HepG2 (cell line): ENCODE measurements at regions not wholly inside any gene's neighbourhood (a gene's known extent, or its start where the extent isn't known, plus 50 kb on each side); places are given as distances from the start of the nearest gene placed in this dataset.

Experiments used
- ELF3 ChIP-seq: IDR thresholded peaks from 2 replicates; pipeline ENCODE4 v1.6.1; 2016; ENCODE audit warnings: missing genetic modification reagents, missing compliant biosample characterization
- HMG20A ChIP-seq: IDR thresholded peaks from 2 replicates; pipeline ENCODE4 v1.6.1; 2016; ENCODE audit warnings: borderline replicate concordance
- KMT2B ChIP-seq: IDR thresholded peaks from 2 replicates; pipeline ENCODE4 v1.6.1; 2016; ENCODE audit warnings: missing genetic modification reagents, missing compliant biosample characterization
- PHF20 ChIP-seq: sonication (generic); formaldehyde crosslinking; IDR thresholded peaks from 2 replicates; pipeline ENCODE4 v1.5.0; 2020; ENCODE audit warnings: mild to moderate bottlenecking, missing genetic modification reagents
- PITX1 ChIP-seq: sonication (generic); formaldehyde crosslinking; IDR thresholded peaks from 2 replicates; pipeline ENCODE4 v1.5.1; 2020; ENCODE audit warnings: mild to moderate bottlenecking, missing genetic modification reagents
- ZNF124 ChIP-seq: sonication (generic); formaldehyde crosslinking; IDR thresholded peaks from 2 replicates; pipeline ENCODE4 v1.4.0; 2020; ENCODE audit warnings: missing genetic modification reagents
- ZNF501 ChIP-seq: sonication (generic); formaldehyde crosslinking; IDR thresholded peaks from 2 replicates; pipeline ENCODE4 v1.5.1; 2020; ENCODE audit warnings: mild to moderate bottlenecking, moderate library complexity, missing genetic modification reagents
- ZNF530 ChIP-seq: sonication (generic); formaldehyde crosslinking; IDR thresholded peaks from 2 replicates; pipeline ENCODE4 v1.5.0; 2020; ENCODE audit warnings: low read depth, mild to moderate bottlenecking, missing genetic modification reagents
- ZNF567 ChIP-seq: sonication (generic); formaldehyde crosslinking; IDR thresholded peaks from 2 replicates; pipeline ENCODE4 v1.8.1; 2023; ENCODE audit warnings: mild to moderate bottlenecking, missing genetic modification reagents, borderline replicate concordance
- TF ChIP-seq, protein P1 (sequence below): sonication (generic); formaldehyde crosslinking; IDR thresholded peaks from 2 replicates; pipeline ENCODE4 v1.9.0; 2021; ENCODE audit warnings: mild to moderate bottlenecking, missing genetic modification reagents
- TF ChIP-seq, protein P2 (sequence below): sonication (generic); formaldehyde crosslinking; IDR thresholded peaks from 2 replicates; pipeline ENCODE4 v1.4.0; 2020; ENCODE audit warnings: missing genetic modification reagents
- TF ChIP-seq, protein P3 (sequence below): sonication (generic); formaldehyde crosslinking; IDR thresholded peaks from 2 replicates; pipeline ENCODE4 v1.4.0; 2020; ENCODE audit warnings: missing genetic modification reagents, borderline replicate concordance
- TF ChIP-seq, protein P4 (sequence below): sonication (generic); formaldehyde crosslinking; IDR thresholded peaks from 2 replicates; pipeline ENCODE4 v1.4.0; 2020; ENCODE audit warnings: missing genetic modification reagents
- TF ChIP-seq, protein P5 (sequence below): sonication (generic); formaldehyde crosslinking; IDR thresholded peaks from 2 replicates; pipeline ENCODE4 v1.4.0; 2020; ENCODE audit warnings: missing genetic modification reagents

DNA sequence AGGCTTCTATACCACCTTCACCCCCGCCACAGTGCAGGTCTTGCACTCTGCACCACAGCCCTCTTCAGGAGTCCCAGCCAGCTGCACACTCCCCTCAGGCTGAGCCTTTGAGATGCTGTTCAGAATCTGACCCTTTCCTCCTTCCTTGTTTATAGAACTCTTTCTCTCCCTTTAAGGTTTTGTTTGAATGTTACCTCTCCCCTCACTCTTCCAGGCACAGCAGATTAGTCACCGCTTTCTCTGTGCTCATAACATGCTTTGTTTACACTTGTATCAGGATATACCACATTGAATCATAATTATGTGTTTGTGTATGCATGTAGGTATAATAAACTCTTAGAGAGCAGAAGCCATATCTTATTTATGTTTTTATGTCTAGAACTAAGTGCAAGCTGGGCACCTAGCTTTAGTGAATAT, 168.4 kb upstream of the BCL6 start (continued):
- TF ChIP-seq, protein P1, sequence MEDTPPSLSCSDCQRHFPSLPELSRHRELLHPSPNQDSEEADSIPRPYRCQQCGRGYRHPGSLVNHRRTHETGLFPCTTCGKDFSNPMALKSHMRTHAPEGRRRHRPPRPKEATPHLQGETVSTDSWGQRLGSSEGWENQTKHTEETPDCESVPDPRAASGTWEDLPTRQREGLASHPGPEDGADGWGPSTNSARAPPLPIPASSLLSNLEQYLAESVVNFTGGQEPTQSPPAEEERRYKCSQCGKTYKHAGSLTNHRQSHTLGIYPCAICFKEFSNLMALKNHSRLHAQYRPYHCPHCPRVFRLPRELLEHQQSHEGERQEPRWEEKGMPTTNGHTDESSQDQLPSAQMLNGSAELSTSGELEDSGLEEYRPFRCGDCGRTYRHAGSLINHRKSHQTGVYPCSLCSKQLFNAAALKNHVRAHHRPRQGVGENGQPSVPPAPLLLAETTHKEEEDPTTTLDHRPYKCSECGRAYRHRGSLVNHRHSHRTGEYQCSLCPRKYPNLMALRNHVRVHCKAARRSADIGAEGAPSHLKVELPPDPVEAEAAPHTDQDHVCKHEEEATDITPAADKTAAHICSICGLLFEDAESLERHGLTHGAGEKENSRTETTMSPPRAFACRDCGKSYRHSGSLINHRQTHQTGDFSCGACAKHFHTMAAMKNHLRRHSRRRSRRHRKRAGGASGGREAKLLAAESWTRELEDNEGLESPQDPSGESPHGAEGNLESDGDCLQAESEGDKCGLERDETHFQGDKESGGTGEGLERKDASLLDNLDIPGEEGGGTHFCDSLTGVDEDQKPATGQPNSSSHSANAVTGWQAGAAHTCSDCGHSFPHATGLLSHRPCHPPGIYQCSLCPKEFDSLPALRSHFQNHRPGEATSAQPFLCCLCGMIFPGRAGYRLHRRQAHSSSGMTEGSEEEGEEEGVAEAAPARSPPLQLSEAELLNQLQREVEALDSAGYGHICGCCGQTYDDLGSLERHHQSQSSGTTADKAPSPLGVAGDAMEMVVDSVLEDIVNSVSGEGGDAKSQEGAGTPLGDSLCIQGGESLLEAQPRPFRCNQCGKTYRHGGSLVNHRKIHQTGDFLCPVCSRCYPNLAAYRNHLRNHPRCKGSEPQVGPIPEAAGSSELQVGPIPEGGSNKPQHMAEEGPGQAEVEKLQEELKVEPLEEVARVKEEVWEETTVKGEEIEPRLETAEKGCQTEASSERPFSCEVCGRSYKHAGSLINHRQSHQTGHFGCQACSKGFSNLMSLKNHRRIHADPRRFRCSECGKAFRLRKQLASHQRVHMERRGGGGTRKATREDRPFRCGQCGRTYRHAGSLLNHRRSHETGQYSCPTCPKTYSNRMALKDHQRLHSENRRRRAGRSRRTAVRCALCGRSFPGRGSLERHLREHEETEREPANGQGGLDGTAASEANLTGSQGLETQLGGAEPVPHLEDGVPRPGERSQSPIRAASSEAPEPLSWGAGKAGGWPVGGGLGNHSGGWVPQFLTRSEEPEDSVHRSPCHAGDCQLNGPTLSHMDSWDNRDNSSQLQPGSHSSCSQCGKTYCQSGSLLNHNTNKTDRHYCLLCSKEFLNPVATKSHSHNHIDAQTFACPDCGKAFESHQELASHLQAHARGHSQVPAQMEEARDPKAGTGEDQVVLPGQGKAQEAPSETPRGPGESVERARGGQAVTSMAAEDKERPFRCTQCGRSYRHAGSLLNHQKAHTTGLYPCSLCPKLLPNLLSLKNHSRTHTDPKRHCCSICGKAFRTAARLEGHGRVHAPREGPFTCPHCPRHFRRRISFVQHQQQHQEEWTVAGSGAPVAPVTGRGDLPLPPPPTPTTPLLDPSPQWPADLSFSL: no peak
- TF ChIP-seq, protein P2, sequence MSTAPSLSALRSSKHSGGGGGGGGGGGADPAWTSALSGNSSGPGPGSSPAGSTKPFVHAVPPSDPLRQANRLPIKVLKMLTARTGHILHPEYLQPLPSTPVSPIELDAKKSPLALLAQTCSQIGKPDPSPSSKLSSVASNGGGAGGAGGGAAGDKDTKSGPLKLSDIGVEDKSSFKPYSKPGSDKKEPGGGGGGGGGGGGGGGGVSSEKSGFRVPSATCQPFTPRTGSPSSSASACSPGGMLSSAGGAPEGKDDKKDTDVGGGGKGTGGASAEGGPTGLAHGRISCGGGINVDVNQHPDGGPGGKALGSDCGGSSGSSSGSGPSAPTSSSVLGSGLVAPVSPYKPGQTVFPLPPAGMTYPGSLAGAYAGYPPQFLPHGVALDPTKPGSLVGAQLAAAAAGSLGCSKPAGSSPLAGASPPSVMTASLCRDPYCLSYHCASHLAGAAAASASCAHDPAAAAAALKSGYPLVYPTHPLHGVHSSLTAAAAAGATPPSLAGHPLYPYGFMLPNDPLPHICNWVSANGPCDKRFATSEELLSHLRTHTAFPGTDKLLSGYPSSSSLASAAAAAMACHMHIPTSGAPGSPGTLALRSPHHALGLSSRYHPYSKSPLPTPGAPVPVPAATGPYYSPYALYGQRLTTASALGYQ (CRISPR knock-in tag): no peak
- TF ChIP-seq, protein P3, sequence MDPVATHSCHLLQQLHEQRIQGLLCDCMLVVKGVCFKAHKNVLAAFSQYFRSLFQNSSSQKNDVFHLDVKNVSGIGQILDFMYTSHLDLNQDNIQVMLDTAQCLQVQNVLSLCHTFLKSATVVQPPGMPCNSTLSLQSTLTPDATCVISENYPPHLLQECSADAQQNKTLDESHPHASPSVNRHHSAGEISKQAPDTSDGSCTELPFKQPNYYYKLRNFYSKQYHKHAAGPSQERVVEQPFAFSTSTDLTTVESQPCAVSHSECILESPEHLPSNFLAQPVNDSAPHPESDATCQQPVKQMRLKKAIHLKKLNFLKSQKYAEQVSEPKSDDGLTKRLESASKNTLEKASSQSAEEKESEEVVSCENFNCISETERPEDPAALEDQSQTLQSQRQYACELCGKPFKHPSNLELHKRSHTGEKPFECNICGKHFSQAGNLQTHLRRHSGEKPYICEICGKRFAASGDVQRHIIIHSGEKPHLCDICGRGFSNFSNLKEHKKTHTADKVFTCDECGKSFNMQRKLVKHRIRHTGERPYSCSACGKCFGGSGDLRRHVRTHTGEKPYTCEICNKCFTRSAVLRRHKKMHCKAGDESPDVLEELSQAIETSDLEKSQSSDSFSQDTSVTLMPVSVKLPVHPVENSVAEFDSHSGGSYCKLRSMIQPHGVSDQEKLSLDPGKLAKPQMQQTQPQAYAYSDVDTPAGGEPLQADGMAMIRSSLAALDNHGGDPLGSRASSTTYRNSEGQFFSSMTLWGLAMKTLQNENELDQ: no peak
- TF ChIP-seq ELF3 (CRISPR knock-in tag) (peak; percentile 46; the same call in 1 of the 2 replicates), ZNF567 (CRISPR knock-in tag) (no peak), ZNF530 (no peak), PITX1 (CRISPR knock-in tag) (no peak), ZNF124 (CRISPR knock-in tag) (no peak), KMT2B (CRISPR knock-in tag) (no peak), PHF20 (CRISPR knock-in tag) (no peak), ZNF501 (CRISPR knock-in tag) (no peak), HMG20A (peak; percentile 61; the same call in 1 of the 2 replicates)
- TF ChIP-seq, protein P4, sequence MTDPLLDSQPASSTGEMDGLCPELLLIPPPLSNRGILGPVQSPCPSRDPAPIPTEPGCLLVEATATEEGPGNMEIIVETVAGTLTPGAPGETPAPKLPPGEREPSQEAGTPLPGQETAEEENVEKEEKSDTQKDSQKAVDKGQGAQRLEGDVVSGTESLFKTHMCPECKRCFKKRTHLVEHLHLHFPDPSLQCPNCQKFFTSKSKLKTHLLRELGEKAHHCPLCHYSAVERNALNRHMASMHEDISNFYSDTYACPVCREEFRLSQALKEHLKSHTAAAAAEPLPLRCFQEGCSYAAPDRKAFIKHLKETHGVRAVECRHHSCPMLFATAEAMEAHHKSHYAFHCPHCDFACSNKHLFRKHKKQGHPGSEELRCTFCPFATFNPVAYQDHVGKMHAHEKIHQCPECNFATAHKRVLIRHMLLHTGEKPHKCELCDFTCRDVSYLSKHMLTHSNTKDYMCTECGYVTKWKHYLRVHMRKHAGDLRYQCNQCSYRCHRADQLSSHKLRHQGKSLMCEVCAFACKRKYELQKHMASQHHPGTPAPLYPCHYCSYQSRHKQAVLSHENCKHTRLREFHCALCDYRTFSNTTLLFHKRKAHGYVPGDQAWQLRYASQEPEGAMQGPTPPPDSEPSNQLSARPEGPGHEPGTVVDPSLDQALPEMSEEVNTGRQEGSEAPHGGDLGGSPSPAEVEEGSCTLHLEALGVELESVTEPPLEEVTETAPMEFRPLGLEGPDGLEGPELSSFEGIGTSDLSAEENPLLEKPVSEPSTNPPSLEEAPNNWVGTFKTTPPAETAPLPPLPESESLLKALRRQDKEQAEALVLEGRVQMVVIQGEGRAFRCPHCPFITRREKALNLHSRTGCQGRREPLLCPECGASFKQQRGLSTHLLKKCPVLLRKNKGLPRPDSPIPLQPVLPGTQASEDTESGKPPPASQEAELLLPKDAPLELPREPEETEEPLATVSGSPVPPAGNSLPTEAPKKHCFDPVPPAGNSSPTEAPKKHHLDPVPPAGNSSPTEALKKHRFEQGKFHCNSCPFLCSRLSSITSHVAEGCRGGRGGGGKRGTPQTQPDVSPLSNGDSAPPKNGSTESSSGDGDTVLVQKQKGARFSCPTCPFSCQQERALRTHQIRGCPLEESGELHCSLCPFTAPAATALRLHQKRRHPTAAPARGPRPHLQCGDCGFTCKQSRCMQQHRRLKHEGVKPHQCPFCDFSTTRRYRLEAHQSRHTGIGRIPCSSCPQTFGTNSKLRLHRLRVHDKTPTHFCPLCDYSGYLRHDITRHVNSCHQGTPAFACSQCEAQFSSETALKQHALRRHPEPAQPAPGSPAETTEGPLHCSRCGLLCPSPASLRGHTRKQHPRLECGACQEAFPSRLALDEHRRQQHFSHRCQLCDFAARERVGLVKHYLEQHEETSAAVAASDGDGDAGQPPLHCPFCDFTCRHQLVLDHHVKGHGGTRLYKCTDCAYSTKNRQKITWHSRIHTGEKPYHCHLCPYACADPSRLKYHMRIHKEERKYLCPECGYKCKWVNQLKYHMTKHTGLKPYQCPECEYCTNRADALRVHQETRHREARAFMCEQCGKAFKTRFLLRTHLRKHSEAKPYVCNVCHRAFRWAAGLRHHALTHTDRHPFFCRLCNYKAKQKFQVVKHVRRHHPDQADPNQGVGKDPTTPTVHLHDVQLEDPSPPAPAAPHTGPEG (CRISPR knock-in tag): no peak
- TF ChIP-seq, protein P5, sequence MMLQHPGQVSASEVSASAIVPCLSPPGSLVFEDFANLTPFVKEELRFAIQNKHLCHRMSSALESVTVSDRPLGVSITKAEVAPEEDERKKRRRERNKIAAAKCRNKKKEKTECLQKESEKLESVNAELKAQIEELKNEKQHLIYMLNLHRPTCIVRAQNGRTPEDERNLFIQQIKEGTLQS (CRISPR knock-in tag): no peak
